ENCODE measurements at regions not wholly inside any gene's neighbourhood (a gene's known extent, or its start where the extent isn't known, plus 50 kb on each side); places are given as distances from the start of the nearest gene placed in this dataset.
A peak's percentile ranks its signal among the peaks of the same experiment; 100 is the strongest.
"Not testable (repeated sequence)": the region's sequence is repeated elsewhere in the genome, so short reads cannot be mapped to it uniquely, and the experiment has no call there.

DNA sequence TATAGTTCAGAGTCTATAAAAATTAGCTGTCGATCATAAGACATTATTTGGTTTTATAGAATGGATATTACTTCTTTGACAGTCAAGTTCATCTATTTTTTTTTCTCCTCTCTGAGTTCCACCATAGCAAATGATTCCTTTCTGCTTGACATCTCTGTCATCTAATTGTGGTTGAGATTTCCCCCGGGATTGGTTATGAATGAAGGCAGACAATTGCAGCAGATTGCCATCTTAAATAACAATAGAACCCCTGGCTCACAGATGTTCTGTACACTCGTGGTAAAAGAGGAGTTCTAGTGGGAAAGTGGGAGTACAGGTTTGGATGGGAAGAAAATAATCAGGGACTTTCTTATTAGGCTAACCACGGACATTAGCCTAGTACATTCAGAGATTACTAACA lies 292.1 kb upstream of the NRXN1 start:
- no peak for DNase-seq (ENCODE audit: low read depth)

DNA sequence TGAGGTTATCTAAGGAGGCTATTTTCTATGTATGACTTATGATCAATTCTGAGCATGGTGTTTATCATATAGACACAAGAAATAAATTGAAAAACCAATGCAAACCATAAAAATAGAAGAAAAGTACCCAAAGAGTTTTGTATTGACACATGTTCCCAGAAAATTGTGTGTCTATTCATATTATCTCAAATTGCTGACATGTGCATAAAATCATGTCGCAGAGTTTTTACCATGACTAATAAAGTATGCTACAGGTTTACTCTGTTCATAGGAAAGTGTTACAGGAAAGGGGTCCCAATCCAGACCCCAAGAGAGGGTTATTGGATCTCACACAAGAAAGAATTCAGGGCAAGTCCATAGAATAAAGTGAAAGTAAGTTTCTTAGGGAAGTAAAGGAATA lies 290.7 kb upstream of the NRXN1 start:
- no peak for DNase-seq (ENCODE audit: low read depth)

DNA sequence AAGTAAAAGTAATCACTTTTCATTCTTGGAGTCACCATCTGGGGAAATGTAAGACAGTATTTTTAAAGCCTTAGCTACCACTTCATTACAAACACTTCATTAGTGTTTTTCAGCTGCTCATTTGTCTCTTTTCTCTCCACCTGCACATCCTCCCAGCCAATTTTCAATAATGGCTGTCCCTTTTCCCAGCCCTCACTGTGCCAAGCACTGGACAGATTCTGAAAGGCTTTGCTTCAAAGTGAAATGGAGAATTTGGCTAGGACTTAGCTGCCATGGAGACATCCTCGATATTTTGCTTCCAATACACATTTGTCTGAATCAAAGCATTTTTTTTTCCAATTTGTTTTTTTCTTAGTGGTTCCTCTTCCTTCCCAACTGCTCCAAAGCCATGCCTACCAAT lies 272.4 kb upstream of the NRXN1 start:
- no peak for DNase-seq (ENCODE audit: low read depth)

DNA sequence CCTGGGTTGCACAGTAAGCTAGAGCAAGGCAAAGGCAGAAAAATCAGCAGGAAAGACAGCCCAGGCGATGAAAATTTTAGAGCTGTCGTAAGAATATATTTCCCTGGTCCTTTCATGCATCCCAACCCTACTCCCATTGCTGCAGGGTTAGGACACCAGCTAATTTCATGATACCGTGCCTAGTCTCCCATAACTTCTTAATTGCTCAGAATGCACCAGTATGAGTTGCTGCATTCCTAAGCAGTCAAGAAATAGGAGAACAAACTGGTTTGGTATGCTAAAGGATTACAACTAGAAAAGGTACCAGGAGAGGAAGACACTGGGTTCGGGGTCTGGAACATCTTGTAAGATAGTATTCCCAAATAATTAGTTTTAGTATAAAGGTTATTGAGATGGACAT lies 269.4 kb upstream of the NRXN1 start:
- no peak for DNase-seq (ENCODE audit: low read depth)

DNA sequence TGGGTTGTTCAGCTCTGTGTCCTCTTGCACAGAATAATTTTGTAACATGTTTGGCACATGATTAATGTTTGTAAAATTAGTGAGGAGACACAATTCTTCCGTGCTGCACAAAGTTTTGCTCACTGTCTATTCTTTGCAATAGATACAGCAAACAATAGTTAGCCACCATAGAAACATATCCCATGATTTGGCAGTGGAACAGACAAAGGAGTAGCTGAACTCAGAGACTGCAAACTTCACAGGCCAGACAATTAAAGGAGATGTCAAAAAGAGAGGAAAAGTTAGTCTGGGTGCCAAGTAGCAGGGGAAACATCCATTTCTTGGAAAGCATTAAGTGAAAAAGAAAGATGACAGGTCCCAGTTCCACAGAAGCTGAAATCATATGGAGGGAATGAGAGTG lies 267.4 kb upstream of the NRXN1 start:
- DNase-seq (ENCODE audit: low read depth), result no peak

DNA sequence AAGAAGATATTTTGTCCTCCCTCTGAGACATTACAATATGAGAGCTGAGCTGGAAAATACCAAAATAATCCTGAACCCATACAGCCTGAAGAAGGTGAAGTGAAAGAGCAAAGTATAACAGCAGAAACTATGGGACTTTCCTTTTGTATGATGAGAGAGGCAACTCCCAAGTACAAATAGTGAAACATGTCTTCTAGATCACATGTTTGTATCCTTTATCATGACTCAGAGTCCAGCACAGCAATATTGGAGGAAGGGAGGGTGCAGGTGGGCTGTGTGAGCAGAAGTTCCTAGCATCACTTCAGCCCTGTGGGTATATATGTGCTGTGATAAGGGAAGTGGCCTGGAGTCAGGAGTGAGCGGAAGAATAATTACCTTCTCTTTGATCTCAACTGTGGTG lies 265.6 kb upstream of the NRXN1 start:
- DNase-seq (ENCODE audit: low read depth), result no peak

DNA sequence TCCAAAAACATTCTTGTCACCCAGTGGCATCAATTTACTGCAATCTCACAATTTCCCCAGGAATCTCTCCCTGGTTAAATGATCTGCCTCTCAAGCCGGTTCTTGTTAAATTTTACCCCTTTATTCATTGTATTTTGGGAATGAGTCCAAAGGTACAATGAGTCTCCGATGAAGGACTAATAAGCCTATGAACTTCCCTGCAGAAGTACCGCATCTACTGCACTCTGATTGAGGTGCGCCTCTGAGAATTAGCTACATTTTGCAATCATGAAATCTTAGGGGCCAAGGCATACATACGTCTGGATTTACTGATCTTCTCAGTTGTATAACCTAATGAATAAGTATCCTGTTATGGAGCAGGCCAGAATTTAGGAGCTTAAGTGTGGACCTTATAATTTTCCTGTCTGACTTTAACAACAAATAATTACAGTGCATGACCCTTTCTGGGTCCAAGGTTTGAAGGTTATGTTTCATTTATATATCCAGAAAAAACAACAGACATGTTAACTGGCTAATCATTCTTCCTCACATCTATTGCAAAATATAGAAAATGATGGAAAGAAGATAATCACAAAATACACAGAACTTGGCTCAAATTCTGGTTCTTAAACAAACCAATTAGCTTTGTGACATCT lies 261.8 kb upstream of the NRXN1 start:
- DNase-seq (ENCODE audit: low read depth), result no peak

DNA sequence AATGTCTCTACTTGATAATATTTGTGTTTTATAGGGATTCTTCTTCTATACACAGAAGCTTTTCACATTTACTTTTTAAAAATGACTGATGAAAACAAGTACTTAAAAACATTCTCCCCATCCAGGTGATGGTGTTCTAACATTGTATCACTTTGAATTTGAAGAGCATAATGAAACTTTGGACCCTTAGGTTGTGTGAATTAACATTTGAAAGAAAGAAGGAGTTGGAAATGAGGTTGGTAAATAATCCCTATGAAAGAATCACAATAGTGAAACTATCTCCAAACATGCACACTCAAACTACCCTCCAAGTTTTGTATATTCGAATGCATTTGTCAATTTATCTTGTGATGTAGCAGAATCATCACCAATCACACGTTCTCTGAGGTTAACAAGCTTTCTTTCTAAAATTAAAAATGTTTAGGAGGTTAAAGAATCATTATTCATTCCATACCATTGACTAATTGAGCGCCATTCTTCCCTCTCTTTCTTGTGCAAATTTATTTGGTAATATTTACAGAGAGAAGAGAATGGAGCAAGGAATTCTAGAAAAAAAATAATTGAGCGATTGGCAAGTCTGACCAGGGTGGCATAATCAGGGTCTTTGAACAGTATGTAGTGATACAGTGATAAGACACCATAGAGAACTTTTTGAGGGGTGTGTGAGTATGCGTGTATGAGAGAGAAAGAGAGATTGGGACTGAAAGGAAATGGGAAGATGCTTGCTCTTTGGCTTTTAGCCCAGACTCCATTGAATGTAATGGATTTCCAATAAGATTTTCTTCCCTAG lies 260.0 kb upstream of the NRXN1 start:
- DNase-seq (ENCODE audit: low read depth), result no peak

DNA sequence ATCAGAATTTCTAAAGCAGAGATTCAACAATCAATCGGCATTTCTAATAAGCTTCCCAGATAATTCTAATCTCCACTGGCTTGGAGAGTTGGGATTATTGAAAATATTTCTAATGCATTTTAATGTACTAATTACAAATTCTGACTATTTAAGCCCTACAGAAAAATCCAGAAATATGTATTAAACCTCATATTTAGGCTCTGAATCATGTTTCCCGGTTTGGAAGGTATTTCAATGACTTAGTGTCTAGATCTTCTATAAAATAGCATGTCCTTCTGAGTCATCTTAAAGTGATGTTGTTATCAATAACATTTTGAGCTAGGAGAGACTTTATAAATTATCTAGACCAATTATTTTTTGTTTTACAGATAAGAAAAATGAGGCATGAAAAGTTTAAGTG lies 258.8 kb upstream of the NRXN1 start:
- peak; percentile 30 for DNase-seq (ENCODE audit: low read depth)

DNA sequence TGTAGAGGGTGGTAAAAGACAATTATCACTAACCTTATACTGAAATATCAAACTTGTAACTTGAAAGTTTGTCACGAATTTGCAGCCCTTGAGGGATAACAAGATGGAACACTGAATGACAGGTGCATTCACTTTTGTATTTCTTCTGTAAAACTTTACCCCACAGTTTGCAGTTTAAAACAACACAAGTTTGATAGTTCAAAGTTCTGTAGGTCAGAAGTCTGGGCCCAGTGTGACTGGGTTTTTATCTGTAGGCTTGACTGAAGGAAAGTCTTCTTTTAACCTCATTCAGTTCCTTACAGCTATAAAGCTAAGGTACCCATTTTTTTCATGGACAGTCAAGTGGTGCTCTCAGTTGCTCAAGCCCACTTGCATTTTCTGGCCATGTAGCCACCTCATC lies 257.1 kb upstream of the NRXN1 start:
- no peak for DNase-seq (ENCODE audit: low read depth)

DNA sequence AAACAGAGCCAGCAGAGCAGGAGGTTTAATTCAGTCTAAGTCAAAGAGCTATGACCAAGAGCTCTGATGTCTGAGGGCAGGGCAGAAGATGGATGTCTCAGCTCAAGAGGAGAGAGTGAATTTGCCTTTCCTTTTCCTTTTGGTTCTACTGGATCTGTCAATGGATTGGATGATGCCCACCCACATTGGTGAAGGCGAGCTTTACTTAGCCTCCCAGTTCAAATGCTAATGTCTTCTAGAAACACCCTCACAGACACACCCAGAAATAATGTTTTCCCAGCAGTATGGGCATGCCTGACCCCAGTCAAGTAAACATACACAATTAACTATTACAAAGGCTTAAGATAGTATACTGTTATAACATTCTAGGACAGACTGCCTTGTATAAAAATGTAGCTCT lies 236.3 kb upstream of the NRXN1 start:
- no peak for DNase-seq (ENCODE audit: low read depth)

DNA sequence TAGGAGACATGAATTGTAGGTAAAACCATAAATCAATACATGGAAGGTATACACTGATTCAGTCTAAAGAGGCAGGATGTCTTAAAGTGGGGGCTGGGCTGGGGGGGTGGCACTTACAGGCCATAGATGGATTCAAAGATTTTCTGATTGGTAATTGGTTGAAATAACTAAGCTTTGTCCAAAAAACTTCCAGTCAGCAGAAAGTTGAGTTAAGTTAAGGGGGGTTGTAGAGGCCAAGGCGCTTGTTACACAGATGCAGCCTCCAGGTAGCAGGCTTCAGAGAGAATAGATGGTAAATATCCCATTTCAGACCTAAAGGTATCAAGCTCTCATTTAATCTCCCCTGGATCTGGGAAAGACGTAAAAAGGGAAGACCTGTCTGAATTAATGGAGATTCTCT lies 233.6 kb upstream of the NRXN1 start:
- DNase-seq (ENCODE audit: low read depth), result no peak

DNA sequence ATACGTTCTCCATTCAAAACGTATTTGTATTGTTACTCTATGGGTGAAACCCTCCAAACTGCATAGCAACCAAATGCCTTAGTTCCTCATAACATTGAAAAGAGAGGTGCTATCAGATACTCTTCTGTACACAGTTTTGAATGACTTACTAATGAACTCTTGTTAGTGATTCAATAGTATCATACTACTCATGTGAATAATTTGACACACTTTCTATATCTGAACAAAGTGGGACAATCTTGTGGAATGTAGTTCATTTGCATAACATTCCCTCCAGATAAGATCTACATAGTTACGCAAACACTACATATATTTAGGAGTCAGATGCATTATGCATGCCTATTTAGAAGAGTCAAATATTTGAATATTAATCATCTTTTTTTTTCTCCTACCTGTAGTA lies 232.0 kb upstream of the NRXN1 start:
- DNase-seq (ENCODE audit: low read depth), result no peak

DNA sequence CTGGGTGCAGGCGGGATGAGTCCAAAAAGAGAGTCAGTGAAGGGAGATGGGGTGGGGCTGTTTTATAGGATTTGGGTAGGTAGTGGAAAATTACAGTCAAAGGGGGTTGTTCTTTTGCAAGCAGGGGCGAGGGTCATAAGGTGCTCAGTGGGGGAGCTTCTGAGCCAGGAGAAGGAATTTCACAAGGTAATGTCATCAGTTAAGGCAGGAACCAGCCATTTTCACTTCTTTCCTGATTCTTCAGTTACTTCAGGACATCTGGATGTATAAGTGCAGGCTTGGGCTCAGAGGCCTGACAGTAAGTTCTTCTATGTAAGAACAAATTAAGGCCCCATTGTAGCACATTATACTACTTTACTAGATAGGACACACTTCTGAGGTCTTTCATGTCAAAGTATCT lies 231.2 kb upstream of the NRXN1 start:
- DNase-seq (ENCODE audit: low read depth), result not testable (repeated sequence)

DNA sequence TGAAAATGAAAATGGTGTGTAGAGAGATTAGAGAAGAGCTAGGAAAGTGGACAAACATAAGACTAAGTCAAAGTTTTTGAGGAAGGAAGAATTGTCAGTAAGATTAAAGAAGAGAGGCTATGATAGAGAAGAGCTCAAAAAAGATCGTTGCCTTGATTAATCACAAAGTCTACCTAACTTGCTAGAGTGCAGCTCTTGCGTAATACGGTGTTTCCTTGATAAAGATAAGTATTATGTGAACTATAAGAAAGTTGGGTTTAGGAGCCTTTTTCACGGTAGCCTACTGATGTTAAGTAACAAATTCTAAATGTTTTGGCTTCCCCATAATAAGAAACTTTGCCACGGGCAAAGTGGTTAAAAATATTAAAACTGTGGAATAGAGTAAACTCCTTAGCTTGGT lies 226.4 kb upstream of the NRXN1 start:
- DNase-seq (ENCODE audit: low read depth), result no peak

DNA sequence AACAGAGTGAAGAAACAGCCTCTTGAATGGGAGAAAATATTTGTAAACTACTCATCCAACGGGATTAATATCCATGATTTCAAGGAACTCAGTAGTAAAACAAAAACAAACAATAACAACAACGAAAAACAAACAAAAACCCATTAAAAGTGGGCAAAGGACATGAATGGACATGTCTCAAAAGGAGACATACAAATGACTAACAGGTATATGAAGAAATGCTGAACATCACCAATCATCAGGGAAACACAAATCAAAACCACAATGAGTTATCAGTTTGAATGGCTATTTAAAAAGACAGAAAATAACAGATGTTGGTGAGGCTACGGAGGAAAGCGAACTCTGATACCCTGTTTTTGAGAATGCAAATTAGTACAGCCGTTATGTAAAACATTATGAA lies 224.8 kb upstream of the NRXN1 start:
- DNase-seq (ENCODE audit: low read depth), result no peak

DNA sequence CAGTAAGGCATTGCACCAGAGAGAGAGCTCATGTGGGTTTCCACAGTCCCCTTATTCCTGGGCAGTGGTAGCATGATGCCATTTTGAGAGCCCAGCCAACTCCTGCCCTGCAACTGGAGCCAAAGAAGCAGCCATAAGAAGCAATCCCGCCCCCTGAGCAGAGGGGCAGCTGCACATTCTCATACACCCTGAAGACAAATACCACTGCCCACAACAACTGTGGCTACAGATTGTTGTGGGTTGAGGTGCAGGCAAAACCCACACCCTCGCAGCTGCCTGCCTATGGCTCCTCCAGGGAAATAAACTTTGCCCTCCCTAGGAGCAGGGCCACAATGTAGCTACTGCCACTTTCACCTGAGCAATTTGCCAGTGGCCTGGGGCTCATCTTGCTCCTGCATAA lies 219.4 kb upstream of the NRXN1 start:
- DNase-seq (ENCODE audit: low read depth), result no peak

DNA sequence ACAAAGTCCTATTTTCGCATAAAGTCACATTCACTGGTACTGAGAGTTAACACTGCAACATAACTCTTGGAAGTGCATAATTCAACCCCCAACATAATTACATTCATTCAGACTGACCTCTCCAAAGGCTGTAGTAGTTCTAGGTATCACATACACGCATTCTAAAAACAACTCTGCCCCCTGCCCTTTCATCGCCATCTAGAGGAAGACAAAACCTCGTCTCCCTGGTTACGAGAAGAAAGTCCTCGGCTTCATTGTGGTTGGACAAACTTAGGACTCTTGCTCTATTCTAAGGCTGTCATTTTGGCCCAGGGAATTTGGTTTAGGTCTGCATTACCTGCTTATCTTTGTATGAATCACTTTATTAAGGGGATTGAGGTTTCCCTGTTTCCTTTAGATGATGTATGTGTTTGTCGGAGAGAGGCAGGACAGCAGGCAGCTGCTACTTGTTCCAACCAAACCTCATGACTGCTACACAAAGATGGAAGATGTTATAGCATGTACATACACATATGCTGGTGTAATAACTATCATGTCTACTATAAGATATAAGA lies 215.4 kb upstream of the NRXN1 start:
- DNase-seq (ENCODE audit: low read depth), result no peak

DNA sequence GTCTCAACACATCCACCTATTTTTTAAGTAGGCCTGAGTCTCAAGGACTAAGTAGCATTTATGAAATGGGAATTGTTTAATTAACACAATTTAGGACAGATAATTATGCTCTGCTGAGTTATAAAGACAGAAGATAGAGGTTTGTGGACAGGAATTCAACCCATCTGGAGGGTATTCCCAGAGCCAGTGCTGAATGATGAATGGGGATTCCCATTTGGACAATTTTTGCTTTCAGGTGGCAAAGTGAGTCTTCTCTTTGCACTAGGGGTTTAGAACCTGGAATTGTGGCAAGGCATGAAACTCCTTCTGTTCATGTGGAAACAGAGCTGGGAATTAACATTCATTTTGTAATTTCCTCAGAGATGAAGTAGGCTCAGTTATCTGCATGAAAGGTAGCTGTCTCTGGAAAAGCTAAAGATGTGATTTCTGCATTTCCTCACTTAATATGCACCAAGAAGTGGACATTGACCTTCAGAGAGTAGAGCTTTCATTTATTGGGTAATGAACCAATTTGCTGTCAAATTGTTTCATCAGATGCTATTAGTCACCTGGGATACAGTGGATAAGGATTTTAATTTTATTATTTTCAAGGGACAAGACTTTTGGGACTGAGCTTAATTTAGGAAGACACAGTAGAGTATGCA lies 212.1 kb upstream of the NRXN1 start:
- DNase-seq (ENCODE audit: low read depth), result no peak

DNA sequence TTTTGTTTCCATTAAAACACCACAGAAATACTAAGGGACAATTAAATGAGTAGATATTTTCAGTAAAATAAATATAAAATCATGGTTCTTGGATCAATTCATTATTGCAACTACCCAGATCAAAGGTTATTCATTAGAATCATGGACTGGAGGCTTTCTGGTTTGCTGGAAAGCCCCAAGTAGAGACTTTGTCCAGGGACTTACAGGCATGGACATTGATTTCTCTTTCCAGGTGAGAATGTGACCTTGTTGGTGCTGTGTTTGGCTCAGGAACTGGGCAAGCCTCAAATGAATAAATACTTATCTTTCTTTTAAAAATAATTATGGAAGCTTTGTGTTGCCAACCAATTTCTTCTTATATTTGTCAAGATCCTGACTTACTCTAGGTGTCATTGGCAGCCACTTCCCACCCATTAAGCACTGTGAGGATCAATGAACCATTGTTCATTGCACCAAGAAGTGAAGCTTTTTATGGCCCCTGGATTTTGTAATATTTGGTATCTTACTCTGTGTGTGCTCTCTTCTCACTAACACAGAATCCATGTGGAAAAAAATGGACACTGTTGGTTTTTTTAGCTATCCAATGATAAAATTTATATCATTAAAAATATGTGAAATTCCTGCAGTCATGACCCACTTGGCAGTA lies 205.8 kb upstream of the NRXN1 start:
- DNase-seq (ENCODE audit: low read depth), result no peak

DNA sequence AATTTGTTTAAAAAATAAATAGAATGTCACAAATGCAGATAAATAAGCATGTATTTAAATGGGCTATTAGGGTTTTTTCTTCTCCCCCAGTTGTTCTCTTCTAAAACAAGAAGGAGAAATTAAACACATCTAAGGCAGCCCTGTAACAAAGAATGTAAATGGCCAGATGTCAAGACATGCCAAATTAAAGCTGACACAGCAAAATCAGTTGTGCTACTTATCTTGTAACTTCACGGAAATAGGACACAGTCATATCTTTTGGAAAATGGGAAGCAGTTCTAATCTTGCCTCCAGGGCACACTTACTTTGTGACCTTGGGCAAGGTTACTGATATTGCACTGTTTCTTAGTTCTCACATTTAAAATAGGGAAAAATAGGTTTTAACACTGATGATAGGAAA lies 200.1 kb upstream of the NRXN1 start:
- DNase-seq (ENCODE audit: low read depth), result no peak

DNA sequence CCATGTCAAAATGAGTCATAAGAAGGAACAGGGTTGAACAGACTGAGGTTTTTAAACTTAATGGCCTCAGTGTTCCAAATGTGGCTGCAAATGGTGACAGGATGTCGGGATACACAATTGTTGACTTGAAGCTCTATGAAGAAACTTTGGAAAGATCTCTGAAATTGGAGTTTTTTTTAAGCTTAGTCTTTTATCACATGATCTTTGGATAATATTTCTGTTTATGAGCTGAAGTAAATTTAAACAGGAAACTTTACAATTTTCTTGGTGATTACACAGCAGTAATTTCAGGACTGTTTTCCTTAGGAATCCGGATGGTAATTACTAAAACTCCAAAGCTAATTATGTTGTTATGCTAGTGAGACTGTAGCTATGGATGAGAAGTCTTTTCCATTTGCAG lies 199.1 kb upstream of the NRXN1 start:
- no peak for DNase-seq (ENCODE audit: low read depth)

DNA sequence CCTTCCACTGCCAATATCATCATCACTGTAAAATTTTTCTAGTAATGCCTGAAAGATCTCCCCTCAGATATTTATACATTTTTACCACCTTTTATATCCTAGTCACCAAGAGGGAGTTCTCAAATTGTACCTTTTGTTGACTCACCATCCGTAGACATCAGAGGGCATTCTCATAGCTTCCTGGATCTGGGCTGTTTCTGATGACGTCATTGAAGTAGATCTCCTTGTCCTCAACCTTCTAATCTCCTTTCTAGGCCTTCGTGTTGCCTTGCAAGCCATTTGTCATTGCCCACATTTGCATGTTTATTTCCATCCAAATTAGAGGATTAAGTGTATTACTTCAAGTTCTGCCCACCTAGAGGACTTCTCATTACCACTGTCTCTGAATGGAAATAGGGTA lies 193.4 kb upstream of the NRXN1 start:
- DNase-seq (ENCODE audit: low read depth), result no peak

Data from non-pigmented ciliary epithelial cell (primary cell).